ENCODE measurements at regions not wholly inside any gene's neighbourhood (a gene's known extent, or its start where the extent isn't known, plus 50 kb on each side); places are given as distances from the start of the nearest gene placed in this dataset.

- Histone ChIP-seq H3K4me1 (no peaks in the 10 kb centered on the region), H3K9me3 (no peaks in the 10 kb centered on the region), H3K27me3 (no peaks in the 10 kb centered on the region), H3K27ac (no peak overlapping the region), H3K36me3 (no peaks in the 10 kb centered on the region), H3K4me3 (no peak overlapping the region)
- DNase-seq: no peak
- no peak for TF ChIP-seq CTCF (IDR thresholded peaks at IDR 0.05)
- intact Hi-C loops (cut with DNase I; ENCODE audit: low total_unique reads): no loop called here
Observed at GRCh38 chr9:78928625-78929405, 631.9 kb downstream of the PSAT1 start.

DNA sequence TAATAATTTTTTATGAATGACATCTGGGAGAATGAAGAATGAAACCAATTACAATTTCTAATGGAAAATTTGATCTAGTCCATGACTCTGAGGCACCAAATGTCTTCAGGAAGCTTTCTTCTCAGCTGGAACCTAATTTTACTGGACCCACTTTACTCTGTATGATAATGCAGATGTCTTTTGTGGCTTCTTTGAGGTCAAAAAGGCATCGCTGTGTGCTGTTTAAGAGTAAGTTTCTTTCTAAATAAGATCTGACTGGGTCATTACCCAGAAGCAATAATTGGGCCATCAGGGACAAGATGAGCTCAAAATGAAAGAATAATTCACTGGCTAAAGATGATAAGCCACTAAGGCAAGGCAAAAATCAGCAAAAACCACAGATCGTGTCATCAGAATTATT lies 633.4 kb downstream of the PSAT1 start:
- Histone ChIP-seq H3K4me3 (no peak overlapping the region), H3K4me1 (no peaks in the 10 kb centered on the region), H3K27ac (no peak overlapping the region), H3K9me3 (no peaks in the 10 kb centered on the region), H3K36me3 (no peaks in the 10 kb centered on the region), H3K27me3 (no peaks in the 10 kb centered on the region)
- no peak for DNase-seq
- TF ChIP-seq CTCF (IDR thresholded peaks at IDR 0.05): no peak
- intact Hi-C loops (cut with DNase I; ENCODE audit: low total_unique reads): no loop called here

- H3K36me3 ChIP-seq: no peaks in the 10 kb centered on the region
- no peaks in the 10 kb centered on the region for H3K27me3 ChIP-seq
- intact Hi-C loops (cut with DNase I; ENCODE audit: low total_unique reads): no loop called here
- no peak for DNase-seq
- no peaks in the 10 kb centered on the region for H3K9me3 ChIP-seq
- H3K4me1 ChIP-seq: no peaks in the 10 kb centered on the region
- H3K4me3 ChIP-seq: no peak overlapping the region
- TF ChIP-seq CTCF (IDR thresholded peaks at IDR 0.05): no peak
- H3K27ac ChIP-seq: no peak overlapping the region
Observed at GRCh38 chr9:78932849-78933627, 636.1 kb downstream of the PSAT1 start.

GRCh38 chr9:78934880-78935279 lies 636.9 kb upstream of the TLE4 start:
- Histone ChIP-seq H3K9me3 (no peaks in the 10 kb centered on the region), H3K4me3 (no peak overlapping the region), H3K27me3 (no peaks in the 10 kb centered on the region), H3K27ac (no peak overlapping the region), H3K36me3 (no peaks in the 10 kb centered on the region), H3K4me1 (no peaks in the 10 kb centered on the region)
- intact Hi-C loops (cut with DNase I; ENCODE audit: low total_unique reads): no loop called here
- no peak for TF ChIP-seq CTCF (IDR thresholded peaks at IDR 0.05)
- no peak for DNase-seq

GRCh38 chr9:78938821-78939220 lies 632.9 kb upstream of the TLE4 start:
- no peaks in the 10 kb centered on the region for H3K27me3 ChIP-seq
- intact Hi-C loops (cut with DNase I; ENCODE audit: low total_unique reads): no loop called here
- no peaks in the 10 kb centered on the region for H3K9me3 ChIP-seq
- DNase-seq: no peak
- H3K36me3 ChIP-seq: no peaks in the 10 kb centered on the region
- H3K4me1 ChIP-seq: no peaks in the 10 kb centered on the region
- no peak overlapping the region for H3K4me3 ChIP-seq
- TF ChIP-seq CTCF (IDR thresholded peaks at IDR 0.05): no peak
- H3K27ac ChIP-seq: no peak overlapping the region
